ENCODE measurements at regions not wholly inside any gene's neighbourhood (a gene's known extent, or its start where the extent isn't known, plus 50 kb on each side); places are given as distances from the start of the nearest gene placed in this dataset.

GRCh38 chr4:189200353-189200752 lies 740.3 kb upstream of the FRG1 start:
- WGBS, 2 donors: 79 to 84% methylated on average over 7 of the region's 7 CpGs
- intact Hi-C loops (cut with DNase I; ENCODE audit: low total_unique reads): no loop called here
- H3K4me3 ChIP-seq (ENCODE audit: low read depth, poor library complexity, severe bottlenecking): no peak overlapping the region
- TF ChIP-seq POLR2A (IDR thresholded peaks at IDR 0.05) (no peak), CTCF (IDR thresholded peaks at IDR 0.05) (no peak)
- DNase-seq (ENCODE audit: low spot score in 2 of 2): no peak

GRCh38 chr4:189202182-189202868 lies 738.3 kb upstream of the FRG1 start:
- H3K4me3 ChIP-seq (ENCODE audit: low read depth, poor library complexity, severe bottlenecking): no peak overlapping the region
- TF ChIP-seq CTCF (IDR thresholded peaks at IDR 0.05) (no peak), POLR2A (IDR thresholded peaks at IDR 0.05) (no peak)
- 5 to 6% methylated on average over 16 of the region's 16 CpGs for WGBS, 2 donors
- DNase-seq (ENCODE audit: low spot score in 2 of 2): peak; percentile 38 to 87
- intact Hi-C loops (cut with DNase I; ENCODE audit: low total_unique reads): no loop called here

DNA sequence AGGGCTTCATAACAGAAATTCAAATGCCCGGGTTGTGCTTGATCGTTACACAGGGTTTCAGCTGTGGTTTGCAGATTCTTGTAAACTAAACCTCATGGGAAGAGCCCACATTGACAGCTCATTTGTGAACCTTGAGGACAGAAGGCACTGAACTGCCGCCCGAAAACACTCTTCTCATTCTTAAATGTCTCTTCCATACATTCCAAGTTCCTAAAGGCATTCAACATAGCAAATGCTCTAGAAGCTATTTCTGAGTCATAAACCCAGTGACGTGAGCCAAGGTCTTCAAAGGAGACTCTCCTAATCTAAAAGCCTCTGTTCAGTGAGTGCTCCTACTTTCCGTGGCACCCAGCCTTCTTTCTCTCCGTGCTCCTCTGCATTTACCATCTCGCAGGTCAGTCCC lies 737.8 kb upstream of the FRG1 start:
- no peak for TF ChIP-seq CTCF (IDR thresholded peaks at IDR 0.05)
- no peak for TF ChIP-seq POLR2A (IDR thresholded peaks at IDR 0.05)
- no peak overlapping the region for H3K4me3 ChIP-seq (ENCODE audit: low read depth, poor library complexity, severe bottlenecking)
- intact Hi-C loops (cut with DNase I; ENCODE audit: low total_unique reads): no loop called here
- WGBS, 2 donors: 35 to 41% methylated on average over 8 of the region's 8 CpGs
- DNase-seq (ENCODE audit: low spot score in 2 of 2): no peak

- DNase-seq (ENCODE audit: low spot score in 2 of 2): no peak
- 85 to 89% methylated on average over 8 of the region's 8 CpGs for WGBS, 2 donors
- no peak for TF ChIP-seq POLR2A (IDR thresholded peaks at IDR 0.05)
- TF ChIP-seq CTCF (IDR thresholded peaks at IDR 0.05): no peak
- H3K4me3 ChIP-seq (ENCODE audit: low read depth, poor library complexity, severe bottlenecking): no peak overlapping the region
- intact Hi-C loops (cut with DNase I; ENCODE audit: low total_unique reads): no loop called here
Measured at GRCh38 chr4:189204616-189205015, 736.1 kb upstream of the FRG1 start.

DNA sequence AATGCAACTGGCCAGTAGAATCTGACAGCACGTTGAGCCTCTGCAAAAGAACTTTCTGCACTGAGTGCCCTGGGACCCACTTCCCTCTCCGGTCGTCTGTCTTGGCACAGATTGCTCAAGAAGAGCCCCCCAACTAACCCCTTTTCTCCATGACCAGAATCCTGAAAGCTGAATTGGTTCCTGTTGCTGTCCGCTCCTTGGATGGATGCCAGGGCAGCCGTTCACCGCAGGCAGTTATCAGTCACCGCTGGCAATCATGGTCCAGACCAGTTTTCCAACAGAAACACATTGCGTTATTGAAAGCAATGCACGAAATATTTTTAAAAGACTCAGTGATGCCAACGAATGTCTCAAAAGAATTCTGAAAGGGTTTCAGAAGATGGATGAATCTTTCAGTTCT lies 733.7 kb upstream of the FRG1 start:
- TF ChIP-seq POLR2A (IDR thresholded peaks at IDR 0.05) (no peak), CTCF (IDR thresholded peaks at IDR 0.05) (no peak)
- no peak overlapping the region for H3K4me3 ChIP-seq (ENCODE audit: low read depth, poor library complexity, severe bottlenecking)
- WGBS, 2 donors: 55 to 58% methylated on average over 10 of the region's 10 CpGs
- no peak for DNase-seq (ENCODE audit: low spot score in 2 of 2)
- intact Hi-C loops (cut with DNase I; ENCODE audit: low total_unique reads): no loop called here

DNA sequence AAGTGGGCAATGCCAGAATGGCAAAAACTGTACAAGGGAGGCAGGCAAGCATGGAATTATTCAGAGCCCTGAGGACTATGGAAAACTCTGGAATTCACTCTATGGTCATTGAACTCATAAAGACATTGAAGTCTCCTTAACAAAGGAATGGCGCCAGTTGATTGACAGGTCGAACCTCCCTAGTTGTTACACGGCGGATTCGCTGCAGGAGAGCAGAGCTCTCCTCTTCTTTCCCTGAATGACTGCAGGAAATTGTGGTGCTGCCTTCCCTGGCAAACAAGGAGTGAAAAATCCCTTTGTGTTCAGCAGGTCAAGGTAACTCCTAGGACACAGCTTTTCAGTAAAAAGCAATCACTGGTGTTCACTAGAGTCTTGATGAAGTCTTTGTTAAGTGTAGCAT lies 732.8 kb upstream of the FRG1 start:
- 88 to 94% methylated on average over 5 of the region's 5 CpGs for WGBS, 2 donors
- H3K4me3 ChIP-seq (ENCODE audit: low read depth, poor library complexity, severe bottlenecking): no peak overlapping the region
- intact Hi-C loops (cut with DNase I; ENCODE audit: low total_unique reads): no loop called here
- no peak for DNase-seq (ENCODE audit: low spot score in 2 of 2)
- TF ChIP-seq CTCF (IDR thresholded peaks at IDR 0.05): no peak
- TF ChIP-seq POLR2A (IDR thresholded peaks at IDR 0.05): no peak

All from lower leg skin (tissue), 4 donors.